NCI-H2081 (cell line): ENCODE measurements at regions not wholly inside any gene's neighbourhood (a gene's known extent, or its start where the extent isn't known, plus 50 kb on each side); places are given as distances from the start of the nearest gene placed in this dataset.

Experiments
- DNase-seq, 2 experiments: peaks; one replicate each; lab custom pipeline; 2025; lab: John Stamatoyannopoulos, UW

DNA sequence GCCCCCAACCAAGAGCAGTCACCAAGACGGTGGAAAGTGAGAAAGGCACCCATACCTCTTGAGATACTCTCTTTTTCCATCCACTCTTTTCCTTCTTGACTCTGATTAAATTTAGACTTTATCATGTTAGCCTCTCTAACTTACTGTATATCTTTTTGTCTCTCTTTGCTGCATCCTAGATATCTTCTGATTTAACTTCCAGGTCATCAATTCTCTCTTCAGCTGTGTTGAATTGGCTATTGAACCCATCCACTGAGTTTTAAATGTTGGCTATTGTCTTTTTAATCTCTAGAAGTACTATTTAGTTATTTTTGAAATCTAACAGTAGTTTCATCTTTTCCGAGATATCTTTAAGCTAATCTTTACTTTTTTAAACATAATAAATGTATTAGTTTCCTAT lies 78.3 kb upstream of the MBOAT2 start:
- DNase-seq, result no peak

DNA sequence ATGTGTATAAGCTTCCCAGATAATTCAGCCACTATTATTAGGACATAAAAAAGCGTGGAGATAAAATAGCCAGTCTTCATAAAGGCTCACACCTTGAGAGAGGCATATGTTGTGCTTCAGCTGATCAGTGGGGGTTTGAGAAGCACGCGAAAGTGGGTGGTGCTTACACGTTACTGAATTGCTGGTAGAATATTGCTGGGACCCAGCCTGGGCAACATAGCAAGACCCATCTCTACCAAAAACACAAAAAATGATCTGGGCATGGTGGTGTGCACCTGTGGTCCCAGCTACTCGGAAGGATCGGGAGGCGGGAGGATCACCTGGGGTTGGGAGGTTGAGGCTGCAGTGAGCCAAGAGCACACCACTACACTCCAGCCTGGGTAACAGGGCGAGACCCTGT lies 74.9 kb upstream of the MBOAT2 start:
- no peak for DNase-seq

DNA sequence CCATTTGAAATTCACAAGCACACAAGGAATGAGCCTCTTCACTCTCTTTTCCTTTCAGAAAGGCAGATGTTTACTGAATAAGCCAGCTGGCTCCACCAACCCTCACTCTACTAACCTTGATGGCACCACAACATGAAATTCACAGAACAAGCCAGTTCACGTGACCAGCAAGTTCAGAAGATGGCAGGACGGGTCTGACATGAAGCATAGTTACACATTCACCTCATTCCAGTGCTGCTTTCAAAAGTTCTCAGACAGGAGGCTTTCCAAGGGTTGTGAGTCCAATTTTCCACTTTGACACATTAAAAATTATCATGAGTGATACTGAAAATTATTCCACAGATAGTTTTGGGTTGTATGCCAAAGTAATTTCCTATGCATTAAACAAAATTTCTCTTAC lies 74.2 kb upstream of the MBOAT2 start:
- DNase-seq, result no peak

DNA sequence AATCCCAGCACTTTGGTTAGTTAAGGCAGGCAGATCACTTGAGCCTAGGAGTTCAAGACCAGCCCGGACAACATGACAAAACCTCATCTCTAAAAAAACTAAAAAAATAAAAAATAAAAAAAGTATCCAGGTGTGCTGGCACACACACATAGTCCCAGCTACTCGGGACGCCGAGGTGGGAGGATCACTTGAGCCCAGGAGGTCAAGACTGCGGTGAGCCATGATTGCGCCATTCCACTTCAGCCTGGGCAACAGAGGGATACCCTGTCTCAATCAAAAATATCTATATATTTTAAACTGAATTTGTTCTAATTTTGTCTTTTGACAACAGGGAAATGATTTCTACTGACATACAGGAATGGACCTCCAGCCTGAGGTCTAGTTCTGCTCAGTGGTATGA lies 73.3 kb upstream of the MBOAT2 start:
- DNase-seq, result no peak

DNA sequence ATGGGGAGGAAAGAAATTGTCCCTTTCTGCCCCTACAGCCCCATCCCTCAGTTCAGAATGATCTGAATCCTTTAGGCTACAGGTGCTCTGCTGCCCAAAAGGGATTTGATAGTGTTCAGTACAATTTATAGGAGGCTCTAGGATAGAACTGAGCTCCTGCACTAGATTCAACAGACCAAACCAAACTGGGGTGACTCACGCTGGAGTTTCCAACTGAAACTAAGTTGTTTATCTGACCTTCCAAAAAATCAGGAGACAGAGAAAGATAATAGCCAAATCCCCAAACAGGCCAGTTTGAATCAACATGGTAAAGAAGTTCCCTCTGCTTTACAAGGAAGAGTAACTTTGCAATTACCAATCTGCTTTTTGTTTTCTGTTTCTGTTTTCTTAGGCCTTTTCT lies 72.7 kb upstream of the MBOAT2 start:
- DNase-seq, result no peak

DNA sequence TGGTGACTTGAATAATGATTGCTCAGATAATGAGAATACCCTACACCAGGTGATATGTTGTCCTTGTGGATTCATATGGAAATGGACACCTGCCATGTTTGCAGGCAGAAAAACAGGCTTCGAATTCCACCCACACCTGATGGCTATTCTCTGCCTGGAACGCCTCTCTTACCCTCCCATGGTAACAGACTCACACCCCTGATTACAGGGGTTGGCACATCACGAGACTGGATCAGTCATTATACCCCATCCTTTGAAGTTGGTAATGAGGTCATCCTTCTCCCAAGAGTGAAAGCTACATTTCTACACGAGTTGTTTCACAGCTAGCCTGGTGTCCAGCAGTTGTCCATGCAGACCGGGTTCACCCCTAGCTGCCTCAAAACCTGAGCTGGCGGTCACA lies 71.4 kb upstream of the MBOAT2 start:
- DNase-seq, result peak; percentile 10 to 60

DNA sequence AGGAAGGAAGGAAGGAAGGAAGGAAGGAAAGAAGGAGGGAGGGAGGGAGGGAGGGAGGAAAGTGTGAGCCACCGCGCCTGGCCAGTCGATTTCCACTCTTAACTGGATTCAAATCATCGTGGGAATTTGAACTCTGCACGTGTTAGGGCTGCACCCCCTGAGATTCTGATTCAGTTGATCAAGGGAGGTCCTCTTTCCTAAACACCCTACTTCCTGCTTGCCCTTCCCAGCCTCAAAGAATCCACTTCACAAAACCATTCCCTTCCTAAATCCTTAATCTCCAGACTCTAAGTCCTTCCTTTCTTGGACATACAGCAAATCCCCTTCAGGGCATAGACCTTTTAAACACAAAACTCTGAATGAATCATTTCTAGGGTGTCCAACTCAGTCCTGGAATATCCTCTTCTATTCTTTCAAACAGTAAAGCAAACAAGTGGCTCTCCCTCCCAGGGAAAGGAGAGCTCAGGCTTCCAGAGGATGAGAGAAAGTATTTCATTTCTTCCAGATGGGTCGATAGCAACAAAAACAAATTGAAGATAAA lies 68.2 kb upstream of the MBOAT2 start:
- no peak for DNase-seq

DNA sequence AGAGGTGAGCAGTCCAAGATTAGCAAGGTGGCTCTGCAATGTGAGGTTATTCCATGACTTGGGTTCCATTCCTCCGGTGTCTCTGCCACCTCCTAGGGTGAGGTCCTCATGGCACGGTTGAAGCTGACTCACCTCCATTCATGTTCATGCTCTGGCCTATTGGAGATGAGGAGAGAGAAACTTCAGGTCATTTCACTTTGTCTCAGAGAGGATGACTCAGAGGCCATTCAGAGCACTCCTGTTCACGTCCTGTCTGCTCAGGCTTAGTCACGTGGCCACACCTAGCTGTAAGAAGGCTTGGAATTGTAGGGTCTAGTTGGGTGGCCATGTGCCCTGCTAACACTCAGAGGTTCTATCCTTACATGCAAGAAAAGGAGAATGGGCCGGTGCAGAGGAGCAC lies 67.5 kb upstream of the MBOAT2 start:
- no peak for DNase-seq

DNA sequence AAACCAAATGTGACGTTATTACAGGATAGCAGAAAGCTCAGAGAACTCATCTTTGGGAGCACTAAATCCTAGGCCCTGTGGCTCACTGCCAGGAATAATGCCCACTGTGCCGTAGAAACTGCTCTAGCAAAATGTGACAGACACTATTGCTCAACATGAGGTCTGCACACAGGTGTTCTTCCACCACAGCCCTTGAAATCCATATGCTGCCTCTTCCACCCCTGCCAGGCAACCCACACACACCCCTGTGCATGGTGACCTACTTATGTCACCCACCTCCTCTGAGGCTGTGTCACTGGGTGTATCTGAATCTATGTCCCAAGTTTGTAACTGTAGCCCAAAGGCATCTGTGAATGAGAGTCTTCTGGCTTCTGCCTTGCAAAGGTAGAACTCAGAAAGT lies 66.1 kb upstream of the MBOAT2 start:
- DNase-seq, result no peak

DNA sequence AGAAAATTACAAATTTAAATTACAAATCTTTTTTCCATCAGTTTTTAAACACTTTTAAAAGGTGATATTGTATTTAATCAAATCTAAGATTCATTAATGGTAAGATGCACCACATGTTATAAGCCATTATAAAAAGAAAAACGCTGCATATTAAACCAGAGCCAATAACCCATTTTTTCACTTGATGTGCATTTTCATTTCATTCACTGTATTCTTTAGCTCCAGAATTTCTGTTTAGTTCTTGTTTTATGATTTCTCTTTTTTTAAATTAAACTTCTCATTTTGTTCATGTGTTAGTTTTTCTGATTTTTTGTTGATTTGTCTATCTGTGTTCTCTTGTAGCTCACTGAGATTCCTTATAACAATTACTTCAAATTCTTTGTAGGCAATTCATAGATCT lies 62.4 kb upstream of the MBOAT2 start:
- no peak for DNase-seq

DNA sequence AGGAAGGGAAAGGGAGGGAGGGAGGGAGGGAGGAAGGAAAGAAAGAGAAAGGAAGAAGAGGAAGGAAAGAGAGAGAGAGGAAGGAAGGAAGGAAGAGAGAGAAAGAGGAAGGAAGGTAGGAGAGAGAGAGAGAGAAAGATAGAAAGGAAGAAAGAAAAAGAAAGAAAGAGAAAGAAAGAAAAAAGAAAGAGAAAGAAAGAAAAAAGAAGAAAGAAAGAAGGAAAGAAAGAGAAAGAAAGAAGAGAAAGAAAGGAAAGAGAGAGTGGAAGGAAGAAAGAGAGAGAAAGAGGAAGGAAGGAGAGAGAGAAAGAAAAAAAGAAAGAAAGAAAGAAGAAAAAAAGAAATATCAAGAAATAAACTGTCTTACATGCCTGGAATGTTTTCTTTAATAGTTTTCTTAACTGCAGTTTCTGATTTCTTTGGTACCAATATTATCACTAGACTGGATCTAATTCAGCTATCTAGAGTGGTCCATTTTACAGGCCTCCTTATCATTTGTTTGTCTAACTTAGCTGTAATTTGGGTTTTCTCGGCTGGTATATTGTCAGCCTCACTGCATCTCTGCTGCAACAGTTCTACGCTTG lies 59.6 kb upstream of the MBOAT2 start:
- no peak for DNase-seq

DNA sequence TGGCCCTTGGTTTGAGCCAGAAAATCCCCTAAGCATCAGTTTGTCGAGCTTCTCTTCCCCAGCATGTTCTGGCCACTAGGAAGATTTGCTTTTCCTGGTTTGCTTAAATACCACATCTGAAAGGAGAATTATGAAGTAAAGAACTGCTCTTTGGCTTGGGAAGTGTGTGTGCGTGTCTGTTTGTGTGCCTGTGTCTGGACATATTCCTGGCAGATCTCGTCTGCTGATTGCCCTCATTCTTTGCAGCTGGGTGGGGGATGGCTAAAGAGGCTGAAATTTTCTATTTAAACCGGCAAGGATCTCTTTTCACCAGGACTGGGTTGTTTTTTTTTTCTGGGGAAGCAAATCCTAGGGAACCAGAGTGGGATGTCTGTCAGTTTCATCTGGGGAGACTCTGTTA lies 57.3 kb upstream of the MBOAT2 start:
- DNase-seq, result no peak

DNA sequence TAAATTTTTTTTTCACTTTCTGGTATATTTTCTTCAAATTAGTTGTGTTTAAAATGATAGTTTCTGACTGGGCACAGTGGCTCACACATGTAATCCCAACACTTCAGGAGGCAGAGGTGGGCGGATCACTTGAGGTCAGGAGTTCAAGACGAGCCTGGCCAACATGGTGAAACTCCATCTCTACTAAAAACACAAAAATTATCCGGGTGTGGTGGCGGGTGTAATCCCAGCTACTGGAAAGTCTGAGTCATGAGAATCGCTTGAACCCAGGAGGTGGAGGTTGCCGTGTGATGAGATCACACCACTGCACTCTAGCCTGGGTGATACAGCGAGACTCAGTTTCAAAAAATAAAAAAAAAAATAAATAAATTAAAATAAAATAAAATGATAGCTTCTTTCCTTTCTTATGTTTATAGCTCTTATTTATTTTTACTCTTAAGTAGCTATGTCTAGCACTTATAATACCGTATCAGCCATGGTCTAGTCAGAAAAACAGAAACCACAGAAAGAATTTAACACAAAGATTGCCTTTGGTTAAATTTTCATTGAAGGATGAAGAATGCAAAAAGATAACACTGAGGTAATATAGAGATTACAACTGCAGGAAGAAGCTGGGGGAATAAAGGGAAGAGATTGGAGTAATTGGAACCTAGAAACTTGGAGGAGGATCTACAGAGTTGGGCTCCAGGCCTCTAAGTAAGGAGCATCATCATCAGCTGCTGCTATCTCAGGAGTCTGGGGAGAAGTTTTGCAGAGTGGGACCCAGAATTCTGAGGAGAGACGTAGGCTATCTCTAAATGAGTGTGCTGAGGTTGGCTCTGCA lies 54.7 kb upstream of the MBOAT2 start:
- DNase-seq, result no peak

DNA sequence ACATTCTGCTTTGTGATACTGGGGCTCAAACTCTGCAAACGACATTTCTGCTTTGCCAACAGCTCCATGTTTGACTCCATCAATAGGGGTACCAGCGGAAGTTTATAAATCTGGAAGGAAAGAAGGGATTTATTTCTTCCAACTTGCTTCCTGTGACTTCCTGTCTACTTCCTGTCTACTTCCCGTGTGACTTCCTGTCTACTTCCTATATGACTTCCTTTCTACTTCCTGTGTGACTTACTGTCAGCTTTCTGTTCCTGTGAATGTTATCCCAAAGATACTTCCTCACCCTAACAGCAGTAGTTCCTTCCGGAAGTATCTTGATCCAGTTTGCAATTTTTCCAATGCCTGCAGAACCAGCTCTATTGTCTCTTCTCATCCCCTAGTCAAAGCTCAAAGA lies 52.0 kb upstream of the MBOAT2 start:
- no peak for DNase-seq

DNA sequence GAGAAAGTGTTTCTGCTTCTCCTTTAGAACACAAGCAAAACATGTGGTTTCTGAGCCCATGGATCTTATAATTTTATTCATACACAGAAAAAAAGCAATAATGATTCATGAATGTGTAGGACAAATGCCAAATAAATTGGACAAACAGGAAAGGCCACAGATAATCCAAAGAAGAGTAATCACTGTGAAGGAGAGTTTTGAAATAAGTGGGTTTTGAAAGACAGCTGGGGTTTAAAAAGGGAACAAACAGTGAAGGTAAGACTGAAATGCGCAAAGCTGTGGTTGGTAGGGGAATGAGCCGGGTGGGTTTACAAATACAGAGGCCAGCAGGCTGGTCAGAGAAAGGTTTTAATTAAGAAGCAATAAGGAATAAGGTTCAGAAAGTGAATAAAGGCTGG lies 50.0 kb upstream of the MBOAT2 start:
- no peak for DNase-seq
